ENCODE measurements at regions not wholly inside any gene's neighbourhood (a gene's known extent, or its start where the extent isn't known, plus 50 kb on each side); places are given as distances from the start of the nearest gene placed in this dataset.

GRCh38 chr12:61956545-61956944 lies 303.7 kb upstream of the USP15 start:
- TF ChIP-seq CTCF (conservative IDR thresholded peaks at IDR 0.05; ENCODE audit: low read length) (no peak), EZH2phosphoT487 (IDR thresholded peaks at IDR 0.05; ENCODE audit: borderline replicate concordance, low read depth, low read length) (no peak)

Measured in OCI-LY7 (cell line).